ENCODE measurements at regions not wholly inside any gene's neighbourhood (a gene's known extent, or its start where the extent isn't known, plus 50 kb on each side); places are given as distances from the start of the nearest gene placed in this dataset.

DNA sequence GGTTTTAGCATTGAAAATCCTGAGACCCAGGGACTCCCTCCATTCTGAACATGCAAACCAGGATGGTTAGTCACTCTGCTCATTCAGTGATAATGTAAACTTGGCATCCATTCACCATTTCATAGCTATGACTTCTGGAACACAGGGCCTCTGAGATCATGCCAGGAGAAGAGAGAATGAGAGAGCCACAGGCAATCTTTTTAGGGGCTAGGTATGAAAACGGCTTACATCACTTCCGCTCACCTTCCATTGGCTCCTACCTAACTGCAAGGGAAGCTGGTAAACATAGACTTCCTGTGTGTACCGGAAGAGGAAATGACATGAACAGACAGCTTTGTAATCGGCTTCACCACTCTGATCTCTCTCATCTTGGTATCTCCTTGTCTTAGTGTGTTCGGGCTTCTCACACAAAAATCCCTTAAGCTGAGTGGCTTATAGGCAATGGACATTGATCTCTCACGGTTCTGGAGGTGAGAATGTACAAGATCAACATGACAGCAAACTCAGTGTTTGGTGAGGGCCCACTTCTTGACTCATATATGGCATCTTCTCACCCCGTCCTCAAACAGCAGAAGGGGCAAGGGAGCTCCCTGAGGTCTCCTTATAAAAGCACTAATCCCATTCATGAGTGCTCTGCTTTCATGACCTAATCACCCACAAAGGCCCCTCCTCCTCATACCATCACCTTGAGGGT lies 465.9 kb upstream of the TBX3 start:
- Histone ChIP-seq H3K79me2 (ENCODE audit: control insufficient read depth, insufficient read depth, low read length) (no peaks in the 10 kb centered on the region), H2AFZ (ENCODE audit: low read depth, low read length) (no peak overlapping the region), H3K9me3 (replicated peaks; ENCODE audit: control insufficient read depth, insufficient read depth, low read depth, low read length) (no peaks in the 10 kb centered on the region), H3K36me3 (ENCODE audit: control insufficient read depth, insufficient read depth, low read length) (no peaks in the 10 kb centered on the region), H3K4me1 (replicated peaks in 1 of 2; ENCODE audit: control insufficient read depth in 2 of 2, insufficient read depth in 2 of 2, low read length in 2 of 2) (no peaks in the 10 kb centered on the region), H3K27me3 (ENCODE audit: control insufficient read depth in 2 of 2, insufficient read depth in 2 of 2, low read length in 2 of 2) (no peaks in the 10 kb centered on the region), H3K27ac (ENCODE audit: extremely low read depth, low read depth, low read length) (no peak overlapping the region), H3K9ac (ENCODE audit: insufficient read depth in 1 of 2, low read depth in 2 of 2, low read length in 2 of 2) (no peak overlapping the region), H3K4me3 (no peak overlapping the region), H3K4me2 (ENCODE audit: insufficient read depth, low read length) (no peak overlapping the region), H4K20me1 (replicated peaks; ENCODE audit: control insufficient read depth, insufficient read depth, low read length) (no peaks in the 10 kb centered on the region), H3K9me1 (ENCODE audit: control insufficient read depth, insufficient read depth, low read length) (no peaks in the 10 kb centered on the region)
- WGBS (ENCODE audit: insufficient coverage, low coverage, missing lambda C conversion rate) = 0% methylated on average over 6 of the region's 7 CpGs
- no peak for ATAC-seq
- no peak for FAIRE-seq
- ChIA-PET CTCF (ENCODE audit: low intra/inter-chr PET ratio) (no interaction called here), POLR2A (interaction anchor here (0.6 to 0.7 kb wide), 2 partner anchors 11 to 787 kb away, joined by 3 read pairs; no protein-coding TSS in a partner anchor)
- no TSS peak for BruUV-seq (replicated peaks)
- intact Hi-C loops (cut with micrococcal nuclease) (no loop called here), in situ Hi-C loops (cut with MboI) (no loop called here)
- DNase-seq (ENCODE audit: extremely low read depth in 1 of 4, low spot score in 3 of 4) = no peak
- no peak for TF ChIP-seq PHF20 (IDR thresholded peaks at IDR 0.05; ENCODE audit: partially characterized antibody)
- TF ChIP-seq ZNF655 (CRISPR knock-in tag; IDR thresholded peaks at IDR 0.05) = no peak
- 0 out of 2 replicates have a peak, but pooled peaks have one; percentile 38 for TF ChIP-seq CBX1 (IDR thresholded peaks at IDR 0.05; ENCODE audit: low read depth)
- no peak for TF ChIP-seq ZNF212 (CRISPR knock-in tag; IDR thresholded peaks at IDR 0.05)
- TF ChIP-seq GABPA (tag; conservative IDR thresholded peaks at IDR 0.05; ENCODE audit: low read depth) = peak; percentile 86
- TF ChIP-seq, protein P1, sequence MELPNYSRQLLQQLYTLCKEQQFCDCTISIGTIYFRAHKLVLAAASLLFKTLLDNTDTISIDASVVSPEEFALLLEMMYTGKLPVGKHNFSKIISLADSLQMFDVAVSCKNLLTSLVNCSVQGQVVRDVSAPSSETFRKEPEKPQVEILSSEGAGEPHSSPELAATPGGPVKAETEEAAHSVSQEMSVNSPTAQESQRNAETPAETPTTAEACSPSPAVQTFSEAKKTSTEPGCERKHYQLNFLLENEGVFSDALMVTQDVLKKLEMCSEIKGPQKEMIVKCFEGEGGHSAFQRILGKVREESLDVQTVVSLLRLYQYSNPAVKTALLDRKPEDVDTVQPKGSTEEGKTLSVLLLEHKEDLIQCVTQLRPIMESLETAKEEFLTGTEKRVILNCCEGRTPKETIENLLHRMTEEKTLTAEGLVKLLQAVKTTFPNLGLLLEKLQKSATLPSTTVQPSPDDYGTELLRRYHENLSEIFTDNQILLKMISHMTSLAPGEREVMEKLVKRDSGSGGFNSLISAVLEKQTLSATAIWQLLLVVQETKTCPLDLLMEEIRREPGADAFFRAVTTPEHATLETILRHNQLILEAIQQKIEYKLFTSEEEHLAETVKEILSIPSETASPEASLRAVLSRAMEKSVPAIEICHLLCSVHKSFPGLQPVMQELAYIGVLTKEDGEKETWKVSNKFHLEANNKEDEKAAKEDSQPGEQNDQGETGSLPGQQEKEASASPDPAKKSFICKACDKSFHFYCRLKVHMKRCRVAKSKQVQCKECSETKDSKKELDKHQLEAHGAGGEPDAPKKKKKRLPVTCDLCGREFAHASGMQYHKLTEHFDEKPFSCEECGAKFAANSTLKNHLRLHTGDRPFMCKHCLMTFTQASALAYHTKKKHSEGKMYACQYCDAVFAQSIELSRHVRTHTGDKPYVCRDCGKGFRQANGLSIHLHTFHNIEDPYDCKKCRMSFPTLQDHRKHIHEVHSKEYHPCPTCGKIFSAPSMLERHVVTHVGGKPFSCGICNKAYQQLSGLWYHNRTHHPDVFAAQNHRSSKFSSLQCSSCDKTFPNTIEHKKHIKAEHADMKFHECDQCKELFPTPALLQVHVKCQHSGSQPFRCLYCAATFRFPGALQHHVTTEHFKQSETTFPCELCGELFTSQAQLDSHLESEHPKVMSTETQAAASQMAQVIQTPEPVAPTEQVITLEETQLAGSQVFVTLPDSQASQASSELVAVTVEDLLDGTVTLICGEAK (IDR thresholded peaks at IDR 0.05) = peak; percentile 78
- TF ChIP-seq, protein P1 (CRISPR knock-in tag; IDR thresholded peaks at IDR 0.05) = no peak
- TF ChIP-seq, protein P2, sequence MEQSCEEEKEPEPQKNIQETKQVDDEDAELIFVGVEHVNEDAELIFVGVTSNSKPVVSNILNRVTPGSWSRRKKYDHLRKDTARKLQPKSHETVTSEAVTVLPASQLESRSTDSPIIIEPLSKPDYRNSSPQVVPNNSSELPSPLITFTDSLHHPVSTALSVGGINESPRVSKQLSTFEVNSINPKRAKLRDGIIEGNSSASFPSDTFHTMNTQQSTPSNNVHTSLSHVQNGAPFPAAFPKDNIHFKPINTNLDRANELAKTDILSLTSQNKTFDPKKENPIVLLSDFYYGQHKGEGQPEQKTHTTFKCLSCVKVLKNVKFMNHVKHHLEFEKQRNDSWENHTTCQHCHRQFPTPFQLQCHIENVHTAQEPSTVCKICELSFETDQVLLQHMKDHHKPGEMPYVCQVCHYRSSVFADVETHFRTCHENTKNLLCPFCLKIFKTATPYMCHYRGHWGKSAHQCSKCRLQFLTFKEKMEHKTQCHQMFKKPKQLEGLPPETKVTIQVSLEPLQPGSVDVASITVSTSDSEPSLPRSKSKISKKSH (CRISPR knock-in tag; IDR thresholded peaks at IDR 0.05) = no peak
- no peak for TF ChIP-seq ETS2 (tag; IDR thresholded peaks at IDR 0.05; ENCODE audit: borderline replicate concordance, poor library complexity, severe bottlenecking)
- no peak for TF ChIP-seq KHSRP (IDR thresholded peaks at IDR 0.05)
- TF ChIP-seq ATF1 (CRISPR knock-in tag; IDR thresholded peaks at IDR 0.05) = no peak
- TF ChIP-seq ATF1 (tag; IDR thresholded peaks at IDR 0.05) = peak; percentile 43

Measured in K562 (cell line).